Gastroesophageal sphincter (tissue), 3 donors: ENCODE measurements at regions not wholly inside any gene's neighbourhood (a gene's known extent, or its start where the extent isn't known, plus 50 kb on each side); places are given as distances from the start of the nearest gene placed in this dataset.

Source experiments
- CTCF ChIP-seq, 4 experiments: fragments of 200-600 bp in 2 of 4; fragments of 450-650 bp in 2 of 4; sonication (generic) in 1 of 4; IDR thresholded peaks; one replicate each; pipeline ENCODE4 v1.5.1; 2017 to 2019; ENCODE audit warnings: antibody characterized with exemption in 4 of 4, mild to moderate bottlenecking in 2 of 4, moderate library complexity in 2 of 4
- POLR2A ChIP-seq, 2 donors: fragments of 450-650 bp; IDR thresholded peaks; one replicate each; pipeline ENCODE4 v1.6.1; 2017; ENCODE audit warnings: antibody characterized with exemption in 2 of 2, mild to moderate bottlenecking in 2 of 2, moderate library complexity in 1 of 2
- POLR2AphosphoS5 ChIP-seq: sonication (generic); formaldehyde crosslinking; IDR thresholded peaks from one replicate; pipeline ENCODE4 v1.6.1; 2017; ENCODE audit warnings: antibody characterized with exemption

- TF ChIP-seq CTCF (IDR thresholded peaks at IDR 0.05), result no peak
- no peak for TF ChIP-seq POLR2AphosphoS5
- TF ChIP-seq POLR2A (IDR thresholded peaks at IDR 0.05), result no peak
Observed at GRCh38 chr7:53988376-53988775, 553.8 kb upstream of the VSTM2A start.
